Activated CD4-positive, alpha-beta memory T cell treated with anti-CD3 and anti-CD28 coated beads, Interleukin-2, amount 10 ng/mL, durations not matched to agents 7 days and 5 days (primary cell): ENCODE measurements at regions not wholly inside any gene's neighbourhood (a gene's known extent, or its start where the extent isn't known, plus 50 kb on each side); places are given as distances from the start of the nearest gene placed in this dataset.

Experiments used
- CTCF ChIA-PET: fragments of 350-600 bp; sonication (Branson Sonifier 250); formaldehyde crosslinking; loops from one replicate; lab custom pipeline; 2021; ENCODE audit warnings: antibody characterized with exemption, inconsistent platforms; lab: Charles Lee
- POLR2A ChIA-PET: fragments of 350-600 bp; sonication (Branson Sonifier 250); formaldehyde crosslinking; loops from one replicate; lab custom pipeline; 2021; ENCODE audit warnings: antibody characterized with exemption; lab: Charles Lee
- DNase-seq: peaks from one replicate; pipeline ENCODE4 v3.0.0-alpha.2; 2020
- H3K27ac Mint-ChIP-seq: one replicate; pipeline ENCODE4 v1.8.0; 2021; ENCODE audit warnings: mild to moderate bottlenecking, mixed read lengths
- H3K27me3 Mint-ChIP-seq: one replicate; pipeline ENCODE4 v1.8.0; 2021; ENCODE audit warnings: mixed read lengths
- H3K36me3 Mint-ChIP-seq: one replicate; pipeline ENCODE4 v1.8.0; 2021; ENCODE audit warnings: low read depth, mixed read lengths
- H3K4me1 Mint-ChIP-seq: one replicate; pipeline ENCODE4 v1.8.0; 2021; ENCODE audit warnings: mixed read lengths
- H3K4me3 Mint-ChIP-seq: one replicate; pipeline ENCODE4 v1.8.0; 2021; ENCODE audit warnings: mild to moderate bottlenecking, mixed read lengths
- H3K9me3 Mint-ChIP-seq: one replicate; pipeline ENCODE4 v1.8.0; 2021; ENCODE audit warnings: mixed read lengths

GRCh38 chr11:81892770-81893635, 840.7 kb downstream of the FAM181B start:
- Mint-ChIP-seq H3K27ac (no peak overlapping the region), H3K4me3 (no peak overlapping the region), H3K4me1 (no peaks in the 10 kb centered on the region), H3K36me3 (no peaks in the 10 kb centered on the region), H3K9me3 (peaks cover 3% of the 10 kb centered on the region), H3K27me3 (no peaks in the 10 kb centered on the region)
- ChIA-PET CTCF (no interaction called here), POLR2A (no interaction called here)
- DNase-seq: no peak

- H3K27me3 Mint-ChIP-seq: no peaks in the 10 kb centered on the region
- CTCF ChIA-PET: no interaction called here
- peaks cover 3% of the 10 kb centered on the region for H3K9me3 Mint-ChIP-seq
- H3K27ac Mint-ChIP-seq: no peak overlapping the region
- DNase-seq: no peak
- peaks cover 5% of the 10 kb centered on the region for H3K4me1 Mint-ChIP-seq
- H3K36me3 Mint-ChIP-seq: no peaks in the 10 kb centered on the region
- no peak overlapping the region for H3K4me3 Mint-ChIP-seq
- POLR2A ChIA-PET: no interaction called here
Measured at GRCh38 chr11:81888391-81888790, 845.3 kb downstream of the FAM181B start.

- Mint-ChIP-seq H3K9me3 (peaks cover 3% of the 10 kb centered on the region), H3K27ac (no peak overlapping the region), H3K4me3 (no peak overlapping the region), H3K27me3 (no peaks in the 10 kb centered on the region), H3K36me3 (no peaks in the 10 kb centered on the region), H3K4me1 (peaks cover 5% of the 10 kb centered on the region)
- ChIA-PET CTCF (no interaction called here), POLR2A (no interaction called here)
- no peak for DNase-seq
Measured at GRCh38 chr11:81887671-81888070, 846.0 kb downstream of the FAM181B start.

- H3K27ac Mint-ChIP-seq: no peak overlapping the region
- H3K27me3 Mint-ChIP-seq: no peaks in the 10 kb centered on the region
- H3K36me3 Mint-ChIP-seq: no peaks in the 10 kb centered on the region
- no peak overlapping the region for H3K4me3 Mint-ChIP-seq
- POLR2A ChIA-PET: no interaction called here
- no peaks in the 10 kb centered on the region for H3K9me3 Mint-ChIP-seq
- DNase-seq: no peak
- H3K4me1 Mint-ChIP-seq: peaks cover 5% of the 10 kb centered on the region
- CTCF ChIA-PET: no interaction called here
Measured at GRCh38 chr11:81886406-81887075, 847.1 kb downstream of the FAM181B start.

GRCh38 chr11:81874635-81875034, 859.0 kb downstream of the FAM181B start:
- Mint-ChIP-seq H3K36me3 (peaks cover 7% of the 10 kb centered on the region), H3K4me3 (no peak overlapping the region), H3K9me3 (no peaks in the 10 kb centered on the region), H3K4me1 (peaks cover 34% of the 10 kb centered on the region), H3K27me3 (peaks cover 16% of the 10 kb centered on the region), H3K27ac (peak overlapping the region; percentile 8)
- CTCF ChIA-PET: no interaction called here
- POLR2A ChIA-PET: no interaction called here
- DNase-seq: peak; percentile 38

GRCh38 chr11:81870815-81871214, 862.8 kb downstream of the FAM181B start:
- H3K9me3 Mint-ChIP-seq: peaks cover 7% of the 10 kb centered on the region
- H3K4me1 Mint-ChIP-seq: peaks cover 48% of the 10 kb centered on the region
- no peak for DNase-seq
- H3K4me3 Mint-ChIP-seq: no peak overlapping the region
- H3K27me3 Mint-ChIP-seq: peaks cover 17% of the 10 kb centered on the region
- H3K36me3 Mint-ChIP-seq: peaks cover 11% of the 10 kb centered on the region
- POLR2A ChIA-PET: no interaction called here
- CTCF ChIA-PET: no interaction called here
- no peak overlapping the region for H3K27ac Mint-ChIP-seq

GRCh38 chr11:81870066-81870412, 863.6 kb downstream of the FAM181B start:
- ChIA-PET POLR2A (no interaction called here), CTCF (no interaction called here)
- peak; percentile 20 for DNase-seq
- Mint-ChIP-seq H3K4me1 (peaks cover 43% of the 10 kb centered on the region), H3K36me3 (peaks cover 11% of the 10 kb centered on the region), H3K27ac (peak overlapping the region; percentile 70), H3K27me3 (peaks cover 17% of the 10 kb centered on the region), H3K4me3 (peak overlapping the region; percentile 67), H3K9me3 (peaks cover 7% of the 10 kb centered on the region)

- DNase-seq: peak; percentile 94
- Mint-ChIP-seq H3K9me3 (peaks cover 7% of the 10 kb centered on the region), H3K4me3 (peak overlapping the region; percentile 67), H3K27me3 (peaks cover 17% of the 10 kb centered on the region), H3K36me3 (peaks cover 11% of the 10 kb centered on the region), H3K27ac (peak overlapping the region; percentile 70), H3K4me1 (peaks cover 38% of the 10 kb centered on the region)
- POLR2A ChIA-PET: no interaction called here
- CTCF ChIA-PET: no interaction called here
Measured at GRCh38 chr11:81869351-81870065, 864.2 kb downstream of the FAM181B start.

GRCh38 chr11:81866896-81867295, 866.8 kb downstream of the FAM181B start:
- Mint-ChIP-seq H3K36me3 (peaks cover 9% of the 10 kb centered on the region), H3K9me3 (peaks cover 7% of the 10 kb centered on the region), H3K27me3 (peaks cover 9% of the 10 kb centered on the region), H3K4me1 (peaks cover 30% of the 10 kb centered on the region), H3K27ac (no peak overlapping the region), H3K4me3 (no peak overlapping the region)
- ChIA-PET POLR2A (no interaction called here), CTCF (no interaction called here)
- no peak for DNase-seq

- ChIA-PET CTCF (no interaction called here), POLR2A (no interaction called here)
- Mint-ChIP-seq H3K9me3 (peaks cover 2% of the 10 kb centered on the region), H3K4me3 (no peak overlapping the region), H3K27ac (no peak overlapping the region), H3K4me1 (no peaks in the 10 kb centered on the region), H3K27me3 (no peaks in the 10 kb centered on the region), H3K36me3 (no peaks in the 10 kb centered on the region)
- DNase-seq: no peak
Measured at GRCh38 chr11:81857386-81857785, 876.3 kb downstream of the FAM181B start.

- H3K36me3 Mint-ChIP-seq: no peaks in the 10 kb centered on the region
- DNase-seq: no peak
- no peak overlapping the region for H3K27ac Mint-ChIP-seq
- no peak overlapping the region for H3K4me3 Mint-ChIP-seq
- ChIA-PET CTCF (no interaction called here), POLR2A (no interaction called here)
- H3K27me3 Mint-ChIP-seq: no peaks in the 10 kb centered on the region
- no peaks in the 10 kb centered on the region for H3K4me1 Mint-ChIP-seq
- no peaks in the 10 kb centered on the region for H3K9me3 Mint-ChIP-seq
Measured at GRCh38 chr11:81853791-81854190, 879.9 kb downstream of the FAM181B start.

GRCh38 chr11:81852896-81853295, 880.8 kb downstream of the FAM181B start:
- no peak overlapping the region for H3K4me3 Mint-ChIP-seq
- H3K9me3 Mint-ChIP-seq: no peaks in the 10 kb centered on the region
- ChIA-PET CTCF (no interaction called here), POLR2A (no interaction called here)
- no peak for DNase-seq
- H3K27me3 Mint-ChIP-seq: no peaks in the 10 kb centered on the region
- H3K27ac Mint-ChIP-seq: no peak overlapping the region
- H3K4me1 Mint-ChIP-seq: no peaks in the 10 kb centered on the region
- no peaks in the 10 kb centered on the region for H3K36me3 Mint-ChIP-seq

GRCh38 chr11:81840380-81840779, 893.3 kb downstream of the FAM181B start:
- DNase-seq: no peak
- H3K36me3 Mint-ChIP-seq: no peaks in the 10 kb centered on the region
- H3K4me3 Mint-ChIP-seq: no peak overlapping the region
- H3K9me3 Mint-ChIP-seq: no peaks in the 10 kb centered on the region
- ChIA-PET CTCF (no interaction called here), POLR2A (no interaction called here)
- H3K4me1 Mint-ChIP-seq: no peaks in the 10 kb centered on the region
- no peaks in the 10 kb centered on the region for H3K27me3 Mint-ChIP-seq
- no peak overlapping the region for H3K27ac Mint-ChIP-seq
